ENCODE measurements at regions not wholly inside any gene's neighbourhood (a gene's known extent, or its start where the extent isn't known, plus 50 kb on each side); places are given as distances from the start of the nearest gene placed in this dataset.

DNA sequence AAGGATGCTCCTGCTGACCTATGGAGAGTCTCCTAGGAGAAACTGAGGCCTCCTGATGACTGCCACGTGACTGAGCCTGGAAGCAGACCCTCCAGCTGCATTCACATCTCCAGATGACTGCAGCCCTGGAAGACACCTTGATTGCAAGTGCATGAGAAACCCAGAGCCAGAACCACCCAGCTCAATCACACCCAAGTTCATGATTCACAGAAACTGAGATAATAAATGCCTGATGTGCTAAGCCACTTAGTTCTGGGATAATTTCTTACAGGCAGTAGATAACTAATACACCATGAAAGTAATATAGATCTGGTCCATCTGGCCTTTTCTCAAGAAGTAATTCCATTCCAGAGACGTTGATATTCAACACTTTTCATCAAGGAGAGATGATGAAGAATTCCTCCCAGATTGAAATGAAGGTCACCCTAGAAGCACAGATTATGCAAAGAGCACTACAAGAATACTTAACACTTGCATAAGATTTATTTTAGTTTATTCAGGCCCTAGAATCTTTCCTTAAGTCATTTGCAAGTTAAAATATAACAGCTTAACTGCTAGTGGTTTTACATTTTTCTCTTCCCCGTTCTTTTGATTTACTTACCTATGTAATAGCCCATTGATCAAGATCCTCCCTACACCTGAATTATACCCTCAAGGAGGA is 208.2 kb upstream of the INHBA start:
- ATAC-seq = no peak
- TF ChIP-seq ZFP3 (CRISPR knock-in tag; IDR thresholded peaks at IDR 0.05) (no peak), ZNF8 (CRISPR knock-in tag; IDR thresholded peaks at IDR 0.05) (no peak), CSRNP3 (CRISPR knock-in tag; IDR thresholded peaks at IDR 0.05) (no peak), OSR1 (CRISPR knock-in tag; IDR thresholded peaks at IDR 0.05) (no peak), ARNTL (CRISPR knock-in tag; IDR thresholded peaks at IDR 0.05; ENCODE audit: borderline replicate concordance, low read depth) (no peak), ESRRG (CRISPR knock-in tag; IDR thresholded peaks at IDR 0.05) (no peak), CSDC2 (CRISPR knock-in tag; IDR thresholded peaks at IDR 0.05) (no peak), POU6F1 (CRISPR knock-in tag; IDR thresholded peaks at IDR 0.05; ENCODE audit: borderline replicate concordance, low read depth) (no peak), PPARA (CRISPR knock-in tag; IDR thresholded peaks at IDR 0.05; ENCODE audit: borderline replicate concordance) (no peak), SNAI2 (CRISPR knock-in tag; IDR thresholded peaks at IDR 0.05) (no peak), PATZ1 (CRISPR knock-in tag; IDR thresholded peaks at IDR 0.05; ENCODE audit: borderline replicate concordance) (no peak), ZC3H10 (CRISPR knock-in tag; IDR thresholded peaks at IDR 0.05) (no peak), ZNF565 (CRISPR knock-in tag; conservative IDR thresholded peaks at IDR 0.05; ENCODE audit: low read depth) (no peak), RARB (CRISPR knock-in tag; IDR thresholded peaks at IDR 0.05) (no peak), ZNF70 (CRISPR knock-in tag; IDR thresholded peaks at IDR 0.05) (no peak), ZFP30 (CRISPR knock-in tag; IDR thresholded peaks at IDR 0.05) (no peak)
- TF ChIP-seq, protein P1, sequence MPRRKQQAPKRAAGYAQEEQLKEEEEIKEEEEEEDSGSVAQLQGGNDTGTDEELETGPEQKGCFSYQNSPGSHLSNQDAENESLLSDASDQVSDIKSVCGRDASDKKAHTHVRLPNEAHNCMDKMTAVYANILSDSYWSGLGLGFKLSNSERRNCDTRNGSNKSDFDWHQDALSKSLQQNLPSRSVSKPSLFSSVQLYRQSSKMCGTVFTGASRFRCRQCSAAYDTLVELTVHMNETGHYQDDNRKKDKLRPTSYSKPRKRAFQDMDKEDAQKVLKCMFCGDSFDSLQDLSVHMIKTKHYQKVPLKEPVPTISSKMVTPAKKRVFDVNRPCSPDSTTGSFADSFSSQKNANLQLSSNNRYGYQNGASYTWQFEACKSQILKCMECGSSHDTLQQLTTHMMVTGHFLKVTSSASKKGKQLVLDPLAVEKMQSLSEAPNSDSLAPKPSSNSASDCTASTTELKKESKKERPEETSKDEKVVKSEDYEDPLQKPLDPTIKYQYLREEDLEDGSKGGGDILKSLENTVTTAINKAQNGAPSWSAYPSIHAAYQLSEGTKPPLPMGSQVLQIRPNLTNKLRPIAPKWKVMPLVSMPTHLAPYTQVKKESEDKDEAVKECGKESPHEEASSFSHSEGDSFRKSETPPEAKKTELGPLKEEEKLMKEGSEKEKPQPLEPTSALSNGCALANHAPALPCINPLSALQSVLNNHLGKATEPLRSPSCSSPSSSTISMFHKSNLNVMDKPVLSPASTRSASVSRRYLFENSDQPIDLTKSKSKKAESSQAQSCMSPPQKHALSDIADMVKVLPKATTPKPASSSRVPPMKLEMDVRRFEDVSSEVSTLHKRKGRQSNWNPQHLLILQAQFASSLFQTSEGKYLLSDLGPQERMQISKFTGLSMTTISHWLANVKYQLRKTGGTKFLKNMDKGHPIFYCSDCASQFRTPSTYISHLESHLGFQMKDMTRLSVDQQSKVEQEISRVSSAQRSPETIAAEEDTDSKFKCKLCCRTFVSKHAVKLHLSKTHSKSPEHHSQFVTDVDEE (CRISPR knock-in tag; IDR thresholded peaks at IDR 0.05) = no peak
- TF ChIP-seq, protein P2, sequence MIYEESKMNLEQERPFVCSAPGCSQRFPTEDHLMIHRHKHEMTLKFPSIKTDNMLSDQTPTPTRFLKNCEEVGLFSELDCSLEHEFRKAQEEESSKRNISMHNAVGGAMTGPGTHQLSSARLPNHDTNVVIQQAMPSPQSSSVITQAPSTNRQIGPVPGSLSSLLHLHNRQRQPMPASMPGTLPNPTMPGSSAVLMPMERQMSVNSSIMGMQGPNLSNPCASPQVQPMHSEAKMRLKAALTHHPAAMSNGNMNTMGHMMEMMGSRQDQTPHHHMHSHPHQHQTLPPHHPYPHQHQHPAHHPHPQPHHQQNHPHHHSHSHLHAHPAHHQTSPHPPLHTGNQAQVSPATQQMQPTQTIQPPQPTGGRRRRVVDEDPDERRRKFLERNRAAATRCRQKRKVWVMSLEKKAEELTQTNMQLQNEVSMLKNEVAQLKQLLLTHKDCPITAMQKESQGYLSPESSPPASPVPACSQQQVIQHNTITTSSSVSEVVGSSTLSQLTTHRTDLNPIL (CRISPR knock-in tag; IDR thresholded peaks at IDR 0.05; ENCODE audit: low read depth) = no peak

GRCh38 chr7:41907444-41907843 is 204.6 kb upstream of the INHBA start:
- ATAC-seq = no peak
- TF ChIP-seq PPARA (CRISPR knock-in tag; IDR thresholded peaks at IDR 0.05; ENCODE audit: borderline replicate concordance) (no peak), ZNF565 (CRISPR knock-in tag; conservative IDR thresholded peaks at IDR 0.05; ENCODE audit: low read depth) (no peak), ARNTL (CRISPR knock-in tag; IDR thresholded peaks at IDR 0.05; ENCODE audit: borderline replicate concordance, low read depth) (no peak), TCF4 (CRISPR knock-in tag; IDR thresholded peaks at IDR 0.05; ENCODE audit: borderline replicate concordance) (no peak)
- TF ChIP-seq, protein P1 (CRISPR knock-in tag; IDR thresholded peaks at IDR 0.05) = no peak

Measured in SK-N-SH treated with all-trans-retinoic acid at 6 μM for 48 hours (cell line).